HAP-1 (cell line): ENCODE measurements at regions not wholly inside any gene's neighbourhood (a gene's known extent, or its start where the extent isn't known, plus 50 kb on each side); places are given as distances from the start of the nearest gene placed in this dataset.
"Not testable (repeated sequence)": the region's sequence is repeated elsewhere in the genome, so short reads cannot be mapped to it uniquely, and the experiment has no call there.

Source experiments
- DNase-seq, 2 experiments: peaks; one replicate each; pipeline ENCODE4 v3.0.0-alpha.2; 2016 to 2020; ENCODE audit warnings: low spot score in 2 of 2
- H3K27me3 ChIP-seq: fragments of 250-450 bp; sonication (Bioruptor Pico); 2 replicates; pipeline ENCODE4 v1.5.1; 2020; ENCODE audit warnings: low read depth, mild to moderate bottlenecking, moderate library complexity
- H3K36me3 ChIP-seq: fragments of 250-450 bp; sonication (Bioruptor Pico); replicated peaks from 2 replicates; pipeline ENCODE4 v1.5.1; 2020; ENCODE audit warnings: mild to moderate bottlenecking
- H3K4me1 ChIP-seq: fragments of 250-450 bp; sonication (Bioruptor Pico); 2 replicates; pipeline ENCODE4 v1.5.1; 2020; ENCODE audit warnings: mild to moderate bottlenecking
- H3K4me3 ChIP-seq: fragments of 250-450 bp; sonication (Bioruptor Pico); 2 replicates; pipeline ENCODE4 v1.5.1; 2020; ENCODE audit warnings: mild to moderate bottlenecking, moderate library complexity
- H3K9me3 ChIP-seq: fragments of 250-450 bp; sonication (Bioruptor Pico); 2 replicates; pipeline ENCODE4 v1.5.1; 2020; ENCODE audit warnings: mild to moderate bottlenecking, moderate library complexity
- in situ Hi-C: fragments of 300-500 bp; cut with MboI; formaldehyde crosslinking; loops from 3 replicates; pipeline ENCODE4 v1.14.3; 2020; ENCODE audit warnings: low sequenced_read_pairs, inconsistent platforms, mixed read lengths

- no peak for DNase-seq
- peaks cover 12% of the 10 kb centered on the region for H3K27me3 ChIP-seq
- no peaks in the 10 kb centered on the region for H3K9me3 ChIP-seq
- peaks cover under 1% of the 10 kb centered on the region; the same call in 1 of the 2 replicates for H3K4me1 ChIP-seq
- no peaks in the 10 kb centered on the region for H3K36me3 ChIP-seq
- H3K4me3 ChIP-seq, result no peak overlapping the region
- in situ Hi-C loops, result no loop called here
Observed at GRCh38 chr11:21658654-21659193, 534.2 kb upstream of the ANO5 start.

- H3K4me3 ChIP-seq, H3K36me3 ChIP-seq, H3K4me1 ChIP-seq, in situ Hi-C loops, H3K9me3 ChIP-seq, DNase-seq: not testable (repeated sequence)
- H3K27me3 ChIP-seq, result peaks cover 12% of the 10 kb centered on the region
Observed at GRCh38 chr11:21659377-21659776, 533.5 kb upstream of the ANO5 start.

GRCh38 chr11:21659961-21660360 lies 532.9 kb upstream of the ANO5 start:
- H3K4me3 ChIP-seq, result no peak overlapping the region
- H3K27me3 ChIP-seq, result peaks cover 12% of the 10 kb centered on the region
- no peak for DNase-seq
- H3K36me3 ChIP-seq, result no peaks in the 10 kb centered on the region
- in situ Hi-C loops, result no loop called here
- H3K9me3 ChIP-seq, result no peaks in the 10 kb centered on the region
- no peaks in the 10 kb centered on the region for H3K4me1 ChIP-seq

- in situ Hi-C loops, result no loop called here
Observed at GRCh38 chr11:21675049-21675616, 517.8 kb upstream of the ANO5 start.

GRCh38 chr11:21687643-21688042 lies 505.2 kb upstream of the ANO5 start:
- Histone ChIP-seq H3K9me3 (no peaks in the 10 kb centered on the region), H3K4me1 (no peaks in the 10 kb centered on the region), H3K36me3 (no peaks in the 10 kb centered on the region), H3K27me3 (no peaks in the 10 kb centered on the region), H3K4me3 (no peak overlapping the region)
- DNase-seq, result no peak
- in situ Hi-C loops, result no loop called here

More at GRCh38 chr11:21675049-21675616, 517.8 kb upstream of the ANO5 start:
- no peak for DNase-seq
- Histone ChIP-seq H3K4me3 (no peak overlapping the region), H3K36me3 (no peaks in the 10 kb centered on the region), H3K9me3 (no peaks in the 10 kb centered on the region), H3K27me3 (peaks cover 4% of the 10 kb centered on the region; the same call in 1 of the 2 replicates), H3K4me1 (no peaks in the 10 kb centered on the region)

GRCh38 chr11:21704539-21704938 lies 488.3 kb upstream of the ANO5 start:
- Histone ChIP-seq H3K4me1 (0 out of 2 replicates have a peak, but pooled peaks cover 3% of the 10 kb centered on the region), H3K27me3 (no peaks in the 10 kb centered on the region), H3K4me3 (no peak overlapping the region), H3K36me3 (no peaks in the 10 kb centered on the region), H3K9me3 (no peaks in the 10 kb centered on the region)
- no peak for DNase-seq
- in situ Hi-C loops, result no loop called here

- Histone ChIP-seq H3K4me3 (no peak overlapping the region), H3K9me3 (no peaks in the 10 kb centered on the region), H3K27me3 (no peaks in the 10 kb centered on the region), H3K36me3 (no peaks in the 10 kb centered on the region), H3K4me1 (0 out of 2 replicates have a peak, but pooled peaks cover 3% of the 10 kb centered on the region)
- DNase-seq, result no peak
- in situ Hi-C loops, result no loop called here
Observed at GRCh38 chr11:21707116-21707739, 485.7 kb upstream of the ANO5 start.

- Histone ChIP-seq H3K4me1 (0 out of 2 replicates have a peak, but pooled peaks cover 3% of the 10 kb centered on the region), H3K4me3 (no peak overlapping the region)
Observed at GRCh38 chr11:21710809-21711208, 482.1 kb upstream of the ANO5 start.

GRCh38 chr11:21711341-21711740 lies 481.5 kb upstream of the ANO5 start:
- DNase-seq, result no peak
- Histone ChIP-seq H3K4me3 (no peak overlapping the region), H3K36me3 (no peaks in the 10 kb centered on the region), H3K27me3 (no peaks in the 10 kb centered on the region), H3K4me1 (0 out of 2 replicates have a peak, but pooled peaks cover 3% of the 10 kb centered on the region), H3K9me3 (no peaks in the 10 kb centered on the region)
- in situ Hi-C loops, result no loop called here

More at GRCh38 chr11:21710809-21711208, 482.1 kb upstream of the ANO5 start:
- in situ Hi-C loops, result no loop called here
- no peak for DNase-seq
- no peaks in the 10 kb centered on the region for H3K9me3 ChIP-seq
- no peaks in the 10 kb centered on the region for H3K36me3 ChIP-seq
- no peaks in the 10 kb centered on the region for H3K27me3 ChIP-seq

- in situ Hi-C loops, result no loop called here
- no peak for DNase-seq
Observed at GRCh38 chr11:21723678-21724077, 469.2 kb upstream of the ANO5 start.

GRCh38 chr11:21727102-21727501 lies 465.8 kb upstream of the ANO5 start:
- Histone ChIP-seq H3K27me3 (no peaks in the 10 kb centered on the region), H3K9me3 (no peaks in the 10 kb centered on the region), H3K4me3 (no peak overlapping the region), H3K36me3 (no peaks in the 10 kb centered on the region), H3K4me1 (no peaks in the 10 kb centered on the region)
- in situ Hi-C loops, result no loop called here
- no peak for DNase-seq

More at GRCh38 chr11:21723678-21724077, 469.2 kb upstream of the ANO5 start:
- Histone ChIP-seq H3K27me3 (no peaks in the 10 kb centered on the region), H3K36me3 (no peaks in the 10 kb centered on the region), H3K9me3 (no peaks in the 10 kb centered on the region), H3K4me3 (no peak overlapping the region), H3K4me1 (no peaks in the 10 kb centered on the region)

GRCh38 chr11:21736404-21736803 lies 456.5 kb upstream of the ANO5 start:
- H3K36me3 ChIP-seq, result no peaks in the 10 kb centered on the region
- no peak for DNase-seq
- H3K27me3 ChIP-seq, result no peaks in the 10 kb centered on the region
- in situ Hi-C loops, result no loop called here
- H3K9me3 ChIP-seq, result no peaks in the 10 kb centered on the region
- no peak overlapping the region for H3K4me3 ChIP-seq
- no peaks in the 10 kb centered on the region for H3K4me1 ChIP-seq

GRCh38 chr11:21752475-21753243 lies 440.2 kb upstream of the ANO5 start:
- H3K27me3 ChIP-seq, in situ Hi-C loops, DNase-seq, H3K4me3 ChIP-seq, H3K9me3 ChIP-seq, H3K36me3 ChIP-seq, H3K4me1 ChIP-seq: not testable (repeated sequence)

- H3K4me3 ChIP-seq, H3K9me3 ChIP-seq, in situ Hi-C loops, H3K27me3 ChIP-seq, H3K36me3 ChIP-seq, H3K4me1 ChIP-seq, DNase-seq: not testable (repeated sequence)
Observed at GRCh38 chr11:21753244-21753767, 439.6 kb upstream of the ANO5 start.
